ENCODE measurements at regions not wholly inside any gene's neighbourhood (a gene's known extent, or its start where the extent isn't known, plus 50 kb on each side); places are given as distances from the start of the nearest gene placed in this dataset.
"Not testable (repeated sequence)": the region's sequence is repeated elsewhere in the genome, so short reads cannot be mapped to it uniquely, and the experiment has no call there.

- no peak for DNase-seq (ENCODE audit: low spot score)
These were observed 92.0 kb upstream of the FAM13C start for GRCh38 chr10:59454171-59454919.

GRCh38 chr10:59448616-59449015 lies 86.3 kb upstream of the FAM13C start:
- DNase-seq (ENCODE audit: low spot score) = no peak

- DNase-seq (ENCODE audit: low spot score) = no peak
These were observed 73.4 kb upstream of the FAM13C start for GRCh38 chr10:59435707-59436106.

- DNase-seq (ENCODE audit: low spot score) = no peak
These were observed 72.3 kb upstream of the FAM13C start for GRCh38 chr10:59434463-59435321.

GRCh38 chr10:59433720-59434428 lies 71.5 kb upstream of the FAM13C start:
- no peak for DNase-seq (ENCODE audit: low spot score)

- DNase-seq (ENCODE audit: low spot score) = no peak
These were observed 70.0 kb upstream of the FAM13C start for GRCh38 chr10:59432207-59432900.

GRCh38 chr10:59413795-59414194 lies 51.4 kb upstream of the FAM13C start:
- DNase-seq (ENCODE audit: low spot score) = not testable (repeated sequence)

Measured in iPS-NIHi11 (cell line).